VCaP (cell line): ENCODE measurements at regions not wholly inside any gene's neighbourhood (a gene's known extent, or its start where the extent isn't known, plus 50 kb on each side); places are given as distances from the start of the nearest gene placed in this dataset.

Experiments
- H3K27ac ChIP-seq: fragments of 450-650 bp; 2 replicates; pipeline ENCODE4 v1.5.1; 2017
- TF ChIP-seq, protein P1 (sequence below): fragments of 450-650 bp; conservative IDR thresholded peaks from 2 replicates; pipeline ENCODE4 v1.5.1; 2017; ENCODE audit warnings: mild to moderate bottlenecking, moderate library complexity

DNA sequence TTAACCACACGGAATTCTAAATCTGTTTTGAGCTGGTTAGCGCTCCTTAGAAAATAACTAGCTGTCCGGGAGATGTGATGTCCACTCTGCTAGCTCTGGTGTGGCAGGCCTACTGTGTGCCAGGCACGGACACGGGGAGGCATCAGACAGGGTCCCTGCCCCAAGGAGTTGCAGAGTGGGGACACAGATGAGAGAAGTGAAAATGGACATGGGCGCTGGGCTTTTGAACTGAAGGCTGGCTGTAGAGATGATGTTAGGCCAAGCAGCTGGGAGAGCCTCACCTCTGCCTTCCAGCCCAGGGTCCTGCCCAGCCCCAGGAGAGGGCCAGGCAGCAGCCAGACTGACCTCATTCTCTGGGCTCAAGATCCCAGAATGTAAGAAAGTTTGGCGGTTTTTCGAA lies 368.6 kb downstream of the CTTN start:
- TF ChIP-seq, protein P1, sequence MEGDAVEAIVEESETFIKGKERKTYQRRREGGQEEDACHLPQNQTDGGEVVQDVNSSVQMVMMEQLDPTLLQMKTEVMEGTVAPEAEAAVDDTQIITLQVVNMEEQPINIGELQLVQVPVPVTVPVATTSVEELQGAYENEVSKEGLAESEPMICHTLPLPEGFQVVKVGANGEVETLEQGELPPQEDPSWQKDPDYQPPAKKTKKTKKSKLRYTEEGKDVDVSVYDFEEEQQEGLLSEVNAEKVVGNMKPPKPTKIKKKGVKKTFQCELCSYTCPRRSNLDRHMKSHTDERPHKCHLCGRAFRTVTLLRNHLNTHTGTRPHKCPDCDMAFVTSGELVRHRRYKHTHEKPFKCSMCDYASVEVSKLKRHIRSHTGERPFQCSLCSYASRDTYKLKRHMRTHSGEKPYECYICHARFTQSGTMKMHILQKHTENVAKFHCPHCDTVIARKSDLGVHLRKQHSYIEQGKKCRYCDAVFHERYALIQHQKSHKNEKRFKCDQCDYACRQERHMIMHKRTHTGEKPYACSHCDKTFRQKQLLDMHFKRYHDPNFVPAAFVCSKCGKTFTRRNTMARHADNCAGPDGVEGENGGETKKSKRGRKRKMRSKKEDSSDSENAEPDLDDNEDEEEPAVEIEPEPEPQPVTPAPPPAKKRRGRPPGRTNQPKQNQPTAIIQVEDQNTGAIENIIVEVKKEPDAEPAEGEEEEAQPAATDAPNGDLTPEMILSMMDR = no peak
- no peak overlapping the region for H3K27ac ChIP-seq

DNA sequence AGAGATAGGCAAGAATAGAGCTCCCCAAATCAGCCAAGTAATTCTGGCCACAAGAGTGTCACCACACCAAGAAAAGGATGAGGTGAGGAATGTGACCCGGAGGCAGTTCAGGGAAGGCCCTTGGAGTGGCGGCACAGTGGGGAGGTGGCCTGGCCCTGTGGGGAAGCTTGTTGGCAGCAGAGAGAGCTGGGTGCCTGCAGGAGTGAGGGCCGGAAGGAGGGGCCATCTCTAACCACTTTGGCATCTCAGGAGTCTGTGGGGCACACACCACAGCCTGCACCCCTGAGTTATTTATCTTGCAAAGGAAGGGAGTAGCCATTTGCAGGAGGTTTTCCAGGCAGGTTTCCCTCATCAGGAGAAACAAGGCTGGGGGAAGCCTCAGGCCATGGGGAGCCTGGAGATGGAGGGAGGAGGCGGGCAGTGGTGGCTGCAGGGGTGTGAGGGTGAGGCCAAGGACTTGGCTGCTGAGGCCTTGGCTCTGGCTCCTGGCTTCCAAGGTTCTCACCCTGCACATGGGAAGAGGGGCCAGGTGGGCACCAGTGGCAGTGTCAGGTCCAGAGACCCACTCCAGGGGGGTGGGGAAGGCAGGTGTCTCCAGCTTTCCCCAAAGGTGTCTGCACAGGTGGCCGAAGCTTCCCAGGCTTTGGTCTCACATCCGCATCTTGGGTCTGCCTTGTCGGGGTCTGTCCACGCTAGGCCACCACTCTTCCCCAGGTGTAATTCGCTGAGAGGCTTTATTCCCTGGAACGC lies 370.2 kb downstream of the CTTN start:
- TF ChIP-seq, protein P1 = no peak
- H3K27ac ChIP-seq = no peak overlapping the region

DNA sequence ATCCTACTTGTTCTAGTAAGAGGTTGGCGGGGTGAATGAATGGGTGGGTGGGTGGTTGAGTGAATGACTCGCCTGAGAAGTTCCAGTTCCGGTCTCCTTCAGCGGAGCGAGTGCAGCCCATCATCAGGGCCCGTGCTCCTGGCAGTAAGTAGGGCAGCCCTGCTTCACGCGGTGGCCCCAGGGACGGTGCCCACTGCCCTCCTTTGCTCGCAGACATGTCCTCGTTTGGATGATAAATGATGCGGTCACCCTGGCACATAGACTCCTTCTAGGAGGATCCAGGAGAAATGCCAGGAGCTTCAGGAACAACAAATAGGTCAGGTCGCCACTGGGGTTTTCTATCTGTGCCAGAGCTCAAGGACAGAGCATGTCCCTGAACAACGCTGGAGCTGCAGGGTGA lies 370.8 kb downstream of the CTTN start:
- TF ChIP-seq, protein P1 = no peak
- H3K27ac ChIP-seq = no peak overlapping the region

DNA sequence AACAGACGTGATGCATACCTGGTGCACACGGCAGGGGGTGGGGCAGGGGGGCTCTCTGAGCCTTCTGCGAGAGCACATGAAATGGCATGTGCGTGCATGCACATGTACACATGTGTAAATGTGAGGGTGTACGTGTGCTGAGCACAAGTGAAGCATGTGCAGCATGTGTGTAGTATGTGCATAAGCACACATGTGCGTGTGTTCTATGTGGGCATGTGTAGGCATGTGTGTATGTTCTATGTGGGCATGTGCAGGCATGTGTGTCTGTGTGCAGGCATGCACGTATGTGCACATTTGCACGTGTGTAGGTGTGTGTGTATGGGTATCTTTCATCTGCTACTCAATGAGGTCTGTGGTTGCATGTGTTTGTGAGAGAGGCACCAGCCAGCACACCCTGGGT lies 371.2 kb downstream of the CTTN start:
- TF ChIP-seq, protein P1 = no peak
- H3K27ac ChIP-seq = no peak overlapping the region

DNA sequence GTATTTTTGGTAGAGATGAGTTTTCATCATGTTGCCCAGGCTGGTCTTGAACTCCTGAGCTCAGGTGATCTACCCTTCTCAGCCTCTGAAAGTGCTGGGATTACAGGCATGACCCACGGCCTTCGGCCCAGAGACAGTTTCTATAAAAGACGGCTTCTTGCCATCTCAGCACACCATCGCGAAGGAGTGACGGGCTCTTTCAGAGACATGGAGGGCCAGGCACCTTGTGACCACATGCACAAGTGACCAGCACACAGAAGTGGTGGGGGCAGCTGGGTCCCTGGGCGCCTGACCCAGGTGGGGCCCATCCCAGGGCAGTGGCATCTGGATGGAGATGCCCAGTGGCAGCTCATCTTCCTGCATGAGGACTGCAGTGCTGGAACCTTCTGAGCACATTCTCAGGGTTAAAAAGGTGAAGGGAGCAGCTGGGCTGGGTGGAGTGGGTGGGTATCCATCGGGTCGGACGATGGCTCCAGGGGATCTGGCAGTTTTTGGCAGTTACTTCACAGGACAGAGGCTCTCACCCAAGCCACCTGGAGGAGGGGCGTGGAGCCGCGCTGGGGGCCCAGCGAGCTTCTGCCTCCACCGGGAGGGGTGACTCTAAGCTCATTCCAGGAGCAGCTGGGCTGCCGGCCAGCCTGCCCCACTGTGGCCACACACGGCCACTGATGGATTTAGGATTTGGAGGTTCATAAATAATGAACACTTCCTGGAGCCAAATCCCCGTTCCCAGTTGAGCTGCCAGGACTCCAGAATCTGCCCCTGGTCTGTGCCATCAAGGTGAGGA lies 373.0 kb downstream of the CTTN start:
- H3K27ac ChIP-seq = no peak overlapping the region
- TF ChIP-seq, protein P1 = no peak

DNA sequence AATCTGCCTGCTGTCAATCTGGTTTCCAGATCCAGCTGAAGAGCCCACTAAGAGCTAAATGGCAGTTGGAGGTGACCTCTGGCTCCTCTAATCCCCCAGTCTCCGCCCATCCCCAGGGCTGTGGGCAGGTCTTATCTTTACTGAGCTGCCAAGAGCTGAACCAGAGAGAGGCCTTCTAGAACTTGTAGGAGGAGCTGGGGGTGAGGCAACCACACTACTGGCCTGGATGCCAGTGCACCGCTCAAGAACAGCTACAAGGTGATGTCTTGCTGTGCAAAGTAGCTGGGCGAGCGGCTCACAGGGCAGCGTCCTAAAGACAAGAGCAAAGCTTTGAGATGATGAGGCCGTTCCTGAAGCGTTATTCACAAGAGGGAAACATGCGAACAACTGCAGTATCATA lies 374.6 kb downstream of the CTTN start:
- H3K27ac ChIP-seq = no peak overlapping the region
- TF ChIP-seq, protein P1 = no peak

DNA sequence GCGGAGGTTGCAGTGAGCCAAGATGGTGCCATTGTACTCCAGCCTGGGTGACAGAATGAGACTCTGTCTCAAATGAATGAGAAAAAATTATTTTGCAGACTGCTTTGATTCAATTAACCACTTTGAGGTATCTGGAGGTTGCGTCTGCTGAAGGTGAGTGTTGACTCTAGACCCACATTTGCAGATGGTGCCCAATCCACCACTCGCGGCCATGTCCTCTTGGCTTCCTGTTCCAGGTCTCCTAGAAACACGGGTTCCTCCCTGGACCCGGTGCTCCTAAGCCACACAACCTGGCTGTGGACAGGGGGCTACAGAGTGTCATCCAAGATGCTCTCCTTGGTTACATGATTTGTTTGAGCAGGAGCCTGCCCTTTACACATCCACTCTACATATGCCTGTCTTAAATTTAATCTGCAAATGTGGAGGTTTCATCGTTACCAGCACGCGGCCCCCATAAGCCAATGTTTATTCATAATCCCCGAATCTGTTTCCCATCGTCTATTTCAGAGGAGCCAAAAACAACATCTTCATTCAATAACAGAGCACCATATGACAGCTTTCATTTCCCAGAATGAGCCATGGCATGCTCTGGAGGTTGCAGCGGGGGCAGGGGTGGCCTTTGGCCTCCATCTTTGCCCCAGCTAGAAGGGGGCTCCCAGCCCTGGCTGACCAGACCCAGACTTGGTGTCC lies 377.2 kb downstream of the CTTN start:
- TF ChIP-seq, protein P1 = no peak
- no peak overlapping the region for H3K27ac ChIP-seq
